ENCODE measurements at regions not wholly inside any gene's neighbourhood (a gene's known extent, or its start where the extent isn't known, plus 50 kb on each side); places are given as distances from the start of the nearest gene placed in this dataset.
"Not testable (repeated sequence)": the region's sequence is repeated elsewhere in the genome, so short reads cannot be mapped to it uniquely, and the experiment has no call there.

- DNase-seq (ENCODE audit: low spot score), result no peak
These were observed 114.0 kb upstream of the ERCC4 start for GRCh38 chr16:13805951-13806350.

DNA sequence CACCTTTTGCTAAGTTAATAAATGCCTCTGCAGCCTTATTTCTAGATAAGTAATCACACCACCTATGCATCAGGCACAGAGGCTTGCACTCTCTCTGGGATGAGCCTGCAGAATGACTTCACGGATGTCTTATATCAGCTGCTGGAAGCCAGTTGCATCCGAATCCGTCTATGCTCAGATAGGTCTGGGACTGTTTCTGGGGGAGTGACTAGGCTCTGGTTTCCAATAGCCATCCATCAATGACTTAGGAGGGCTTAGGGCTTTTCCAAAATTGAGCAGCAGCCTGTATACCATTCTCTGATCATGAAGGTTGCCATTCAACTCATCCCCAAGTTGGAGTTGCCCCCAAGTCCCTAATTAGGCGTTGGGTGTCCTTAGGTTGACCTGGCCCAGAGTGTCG is 113.3 kb upstream of the ERCC4 start:
- no peak for DNase-seq (ENCODE audit: low spot score)

DNA sequence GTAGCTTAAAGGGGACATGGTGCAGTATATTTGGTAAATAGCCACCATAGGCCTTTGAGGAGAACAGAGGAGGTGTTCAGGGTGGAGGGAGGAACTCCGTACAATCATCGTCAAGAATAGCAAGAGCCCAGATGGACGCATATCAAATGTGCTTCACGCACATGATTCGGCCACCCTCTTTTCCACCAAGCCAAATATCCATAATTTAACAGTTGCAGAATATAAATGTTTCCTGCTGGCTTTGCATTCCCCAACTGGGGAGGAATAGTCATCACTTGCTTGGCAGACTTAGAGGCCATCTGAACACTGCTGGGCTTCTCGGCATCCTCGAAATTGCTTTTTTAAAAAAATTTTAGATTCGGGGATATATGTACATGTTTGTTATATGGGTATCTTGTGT is 111.9 kb upstream of the ERCC4 start:
- no peak for DNase-seq (ENCODE audit: low spot score)

GRCh38 chr16:13809765-13810164 is 110.2 kb upstream of the ERCC4 start:
- no peak for DNase-seq (ENCODE audit: low spot score)

DNA sequence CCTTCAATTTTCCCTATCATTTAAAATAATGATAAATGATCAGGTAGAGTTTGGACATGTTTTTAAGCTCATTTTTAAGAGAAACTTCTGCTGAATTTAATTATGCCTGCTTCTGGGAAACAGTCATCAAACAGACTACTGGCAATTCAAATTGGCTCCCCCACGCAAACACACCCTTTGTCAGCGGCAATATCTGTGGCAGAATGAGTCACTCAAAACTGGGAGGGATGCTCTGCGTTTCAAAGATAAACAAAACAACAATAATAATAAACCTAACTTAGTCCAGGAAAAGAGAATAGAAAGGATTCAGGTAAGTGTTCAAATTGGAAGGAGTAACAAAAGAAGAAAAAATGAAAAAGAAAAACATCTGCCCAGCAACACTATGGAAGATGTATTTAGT is 108.1 kb upstream of the ERCC4 start:
- no peak for DNase-seq (ENCODE audit: low spot score)

GRCh38 chr16:13816701-13817100 is 103.3 kb upstream of the ERCC4 start:
- no peak for DNase-seq (ENCODE audit: low spot score)

- DNase-seq (ENCODE audit: low spot score), result no peak
These were observed 96.5 kb upstream of the ERCC4 start for GRCh38 chr16:13823501-13823900.

- no peak for DNase-seq (ENCODE audit: low spot score)
These were observed 90.2 kb upstream of the ERCC4 start for GRCh38 chr16:13829697-13830299.

GRCh38 chr16:13833515-13833914 is 86.4 kb upstream of the ERCC4 start:
- DNase-seq (ENCODE audit: low spot score), result no peak

- no peak for DNase-seq (ENCODE audit: low spot score)
These were observed 84.6 kb upstream of the ERCC4 start for GRCh38 chr16:13835387-13835786.

DNA sequence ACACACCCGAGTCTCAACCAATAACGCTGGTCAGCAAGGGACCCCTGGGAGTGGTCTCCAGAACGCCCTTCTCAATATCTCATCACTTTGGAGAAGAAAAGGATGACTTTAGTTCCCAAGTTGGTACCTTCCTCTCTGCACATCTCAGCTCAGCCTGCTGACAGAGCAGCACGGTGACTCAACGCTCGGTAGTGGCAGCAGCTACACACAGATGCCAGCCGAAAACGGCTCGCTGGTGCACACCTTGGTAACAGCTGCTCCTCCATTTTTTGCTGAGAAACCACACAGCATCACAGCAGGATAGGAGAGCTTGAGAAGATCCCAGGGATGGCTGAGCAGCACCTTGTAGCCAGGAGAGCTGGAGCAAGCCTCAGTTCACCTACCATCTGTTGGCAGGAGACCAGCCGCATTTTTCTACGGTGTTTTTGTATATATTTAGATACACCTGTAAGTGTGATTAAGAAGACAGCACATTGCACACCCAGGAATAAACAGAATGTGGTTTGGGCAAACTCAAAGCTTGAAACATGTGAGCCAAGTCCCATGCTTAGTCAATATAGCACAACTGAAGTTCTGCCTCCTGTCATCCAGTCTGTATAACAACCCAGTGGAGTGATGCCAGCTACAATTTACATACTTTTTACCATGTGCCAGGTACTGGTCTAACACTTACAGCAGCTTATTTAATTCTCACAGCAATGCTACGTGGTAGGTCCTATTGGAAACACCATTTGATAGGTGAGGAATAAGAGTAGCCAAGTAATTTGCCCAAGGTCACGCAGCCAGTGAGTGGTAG is 83.8 kb upstream of the ERCC4 start:
- DNase-seq (ENCODE audit: low spot score), result no peak

- DNase-seq (ENCODE audit: low spot score), result no peak
These were observed 81.4 kb upstream of the ERCC4 start for GRCh38 chr16:13838401-13839190.

DNA sequence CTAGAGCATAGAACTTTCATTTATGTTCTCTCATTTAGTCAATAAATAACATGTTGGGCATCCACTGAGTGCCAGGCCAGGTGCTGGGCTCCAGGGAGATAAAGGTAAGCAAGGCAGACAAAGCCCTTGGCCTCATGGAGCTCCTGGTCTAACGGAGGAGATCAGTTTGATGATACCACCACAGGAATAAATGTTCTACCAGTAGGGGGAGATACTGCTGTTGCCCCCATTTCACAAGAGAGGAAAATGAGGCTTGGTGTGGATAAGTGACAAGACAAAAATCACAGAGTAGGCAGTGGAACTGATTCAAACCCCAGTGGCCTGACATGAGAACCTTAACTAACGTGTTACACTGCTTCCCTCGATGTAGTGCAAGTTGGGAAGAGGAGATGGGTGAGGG is 80.4 kb upstream of the ERCC4 start:
- no peak for DNase-seq (ENCODE audit: low spot score)

DNA sequence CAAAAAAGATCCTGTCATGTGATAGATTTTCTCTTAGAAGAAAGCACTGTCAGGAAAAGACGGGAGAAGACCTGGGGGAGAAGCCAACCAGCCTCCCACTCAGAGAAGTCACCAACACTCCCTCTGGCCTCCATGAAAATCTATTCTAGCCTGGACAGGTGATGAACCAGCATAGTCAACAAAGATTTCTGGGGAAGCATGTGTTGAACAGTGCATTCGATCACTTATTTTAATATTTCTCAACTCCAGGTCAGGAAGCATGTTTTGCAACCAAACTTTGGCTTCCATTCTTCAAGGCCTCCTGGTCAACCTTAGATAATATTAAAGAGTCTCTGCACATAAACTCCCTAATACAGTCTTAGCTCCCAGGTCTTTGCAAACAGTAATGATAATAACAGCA is 74.7 kb upstream of the ERCC4 start:
- DNase-seq (ENCODE audit: low spot score), result no peak

DNA sequence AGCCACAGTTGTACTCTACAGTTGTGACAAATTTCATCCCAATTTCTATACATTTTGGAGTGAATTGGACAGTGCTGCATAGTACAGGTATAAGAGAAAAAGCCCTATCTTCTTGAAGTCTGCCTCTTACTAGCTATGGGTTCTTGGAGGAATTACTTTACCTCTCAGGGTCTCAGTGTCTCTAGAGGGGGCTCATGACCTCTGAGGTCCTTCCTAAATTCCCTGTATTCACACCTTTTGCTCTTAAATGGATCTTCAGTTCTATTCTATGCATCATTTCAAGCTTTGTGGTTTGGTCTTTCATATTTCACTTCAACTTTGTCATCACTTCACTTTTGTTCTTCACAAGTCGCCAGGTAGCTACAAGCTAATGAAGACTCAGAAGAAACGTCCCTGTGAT is 71.2 kb upstream of the ERCC4 start:
- DNase-seq (ENCODE audit: low spot score), result no peak

- DNase-seq (ENCODE audit: low spot score), result not testable (repeated sequence)
These were observed 69.8 kb upstream of the ERCC4 start for GRCh38 chr16:13850173-13850572.

DNA sequence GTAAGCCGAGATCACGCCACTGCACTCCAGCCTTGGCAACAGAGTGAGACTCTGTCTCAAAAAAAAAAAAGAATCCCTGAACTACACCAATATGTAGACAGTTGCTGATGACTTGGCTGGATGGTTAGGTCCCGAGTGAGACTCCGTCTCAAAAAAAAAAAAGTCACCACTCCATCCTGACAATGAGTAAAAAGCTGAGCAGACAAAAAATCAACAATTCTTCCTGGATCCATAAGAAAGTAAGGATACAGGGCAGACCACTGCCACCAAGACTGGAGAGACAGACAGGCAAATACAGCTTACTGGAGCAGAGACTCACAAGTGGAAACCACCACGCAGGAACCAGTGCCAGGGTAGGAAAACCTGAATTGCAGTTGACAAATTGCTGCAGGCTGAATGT is 67.1 kb upstream of the ERCC4 start:
- no peak for DNase-seq (ENCODE audit: low spot score)

- no peak for DNase-seq (ENCODE audit: low spot score)
These were observed 63.6 kb upstream of the ERCC4 start for GRCh38 chr16:13856398-13856797.

DNA sequence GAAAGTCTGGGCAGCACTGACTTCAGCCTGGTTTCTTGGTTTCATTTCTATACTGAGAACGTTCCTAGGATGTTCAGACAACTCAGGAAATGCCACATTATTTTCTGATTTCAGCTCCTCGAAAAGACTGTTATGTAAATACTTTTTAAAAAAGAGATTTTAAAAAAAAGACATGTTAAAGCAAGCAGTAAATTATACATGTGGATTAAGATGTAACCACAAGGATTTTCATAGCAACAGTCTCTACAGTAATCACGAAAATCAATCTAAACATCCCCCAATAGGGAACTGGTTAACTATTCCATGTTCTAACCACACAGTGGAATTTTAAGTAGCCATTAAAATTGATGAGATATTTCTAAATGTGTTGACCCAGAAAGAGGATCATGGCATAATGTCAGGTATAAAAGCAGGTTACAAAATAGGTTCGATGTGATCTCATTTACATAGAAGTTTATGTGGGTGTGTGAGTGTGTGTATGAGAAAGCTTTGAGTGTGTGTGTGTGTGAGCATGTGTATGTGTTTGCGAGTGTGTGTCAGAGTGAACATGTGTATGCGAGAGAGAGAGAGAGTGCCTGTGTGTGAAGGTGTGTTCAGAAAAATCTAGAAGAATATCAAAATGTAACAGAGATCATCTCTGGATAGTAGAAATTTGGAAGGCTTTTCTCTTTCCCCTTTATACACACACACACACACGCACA is 63.0 kb upstream of the ERCC4 start:
- DNase-seq (ENCODE audit: low spot score), result no peak

GRCh38 chr16:13858873-13859580 is 60.9 kb upstream of the ERCC4 start:
- DNase-seq (ENCODE audit: low spot score), result no peak

GRCh38 chr16:13863075-13863765 is 56.7 kb upstream of the ERCC4 start:
- no peak for DNase-seq (ENCODE audit: low spot score)

Data from ureter (tissue), 1 donor.